PC-3 (cell line): ENCODE measurements at regions not wholly inside any gene's neighbourhood (a gene's known extent, or its start where the extent isn't known, plus 50 kb on each side); places are given as distances from the start of the nearest gene placed in this dataset.

Experiments used
- ATAC-seq: fragments of 200-7000 bp; cut with Tn5 transposase; 2 replicates; pipeline ENCODE4 v1.9.1; 2020; ENCODE audit warnings: mild to moderate bottlenecking, moderate library complexity
- BruUV-seq: library from RNA; stranded (reverse); fragments of 400-500 nt; replicated peaks from 2 replicates; lab custom pipeline; 2021; lab: Mats Ljungman, UMichigan
- CTCF ChIA-PET: fragments of 300-600 bp; sonication (Branson Sonifier 250); formaldehyde crosslinking; loops from one replicate; lab custom pipeline; 2022; ENCODE audit warnings: antibody characterized with exemption; lab: Charles Lee
- POLR2A ChIA-PET: fragments of 300-600 bp; sonication (Branson Sonifier 250); formaldehyde crosslinking; loops from one replicate; lab custom pipeline; 2022; ENCODE audit warnings: antibody characterized with exemption; ENCODE audit not compliant: unreplicated experiment; lab: Charles Lee
- DNase-seq: peaks from one replicate; pipeline ENCODE4 v3.0.0-alpha.2; 2015
- H2AFZ ChIP-seq: fragments of 300-600 bp; sonication (generic); 2 replicates; pipeline ENCODE4 v1.6.0; 2016; ENCODE audit warnings: antibody characterized with exemption, low read length
- H3F3A ChIP-seq: fragments of 300-600 bp; sonication (generic); one replicate; pipeline ENCODE4 v1.6.0; 2017; ENCODE audit warnings: antibody characterized with exemption, low read length, control low read depth, mild to moderate bottlenecking; ENCODE audit not compliant: unreplicated experiment
- H3K27ac ChIP-seq: fragments of 300-600 bp; sonication (generic); 2 replicates; pipeline ENCODE4 v1.5.1; 2016; ENCODE audit warnings: mild to moderate bottlenecking, low read length
- H3K27me3 ChIP-seq: fragments of 300-600 bp; sonication (generic); 2 replicates; pipeline ENCODE4 v1.6.1; 2016; ENCODE audit warnings: low read length, mixed read lengths
- H3K36me3 ChIP-seq: fragments of 300-600 bp; sonication (generic); 2 replicates; pipeline ENCODE4 v1.6.1; 2016; ENCODE audit warnings: low read depth, mixed run types, low read length, mixed read lengths
- H3K4me1 ChIP-seq: fragments of 300-600 bp; sonication (generic); 2 replicates; pipeline ENCODE4 v1.5.1; 2016; ENCODE audit warnings: low read length; ENCODE audit not compliant: insufficient read depth
- H3K4me2 ChIP-seq: fragments of 300-600 bp; sonication (generic); 2 replicates; pipeline ENCODE4 v1.6.0; 2016; ENCODE audit warnings: low read length
- H3K4me3 ChIP-seq: fragments of 300-600 bp; sonication (generic); 2 replicates; pipeline ENCODE4 v1.5.1; 2016; ENCODE audit warnings: mild to moderate bottlenecking, low read length, mixed read lengths
- H3K79me2 ChIP-seq: fragments of 300-600 bp; sonication (generic); 2 replicates; pipeline ENCODE4 v1.6.1; 2017; ENCODE audit warnings: low read length, mixed read lengths
- H3K9ac ChIP-seq: fragments of 300-600 bp; sonication (generic); 2 replicates; pipeline ENCODE4 v1.6.0; 2016; ENCODE audit warnings: mild to moderate bottlenecking, low read length
- H3K9me2 ChIP-seq: fragments of 300-600 bp; sonication (generic); replicated peaks from 2 replicates; pipeline ENCODE4 v1.6.1; 2016; ENCODE audit warnings: mixed run types, low read length, mixed read lengths
- H3K9me3 ChIP-seq: fragments of 300-600 bp; sonication (generic); 2 replicates; pipeline ENCODE4 v1.6.1; 2016; ENCODE audit warnings: low read length, mixed read lengths
- H4K20me1 ChIP-seq: fragments of 300-600 bp; sonication (generic); 2 replicates; pipeline ENCODE4 v1.6.1; 2016; ENCODE audit warnings: low read length, mixed read lengths
- CTCF ChIP-seq: fragments of 300-600 bp; sonication (generic); conservative IDR thresholded peaks from 2 replicates; pipeline ENCODE4 v1.5.1; 2017; ENCODE audit warnings: antibody characterized with exemption, low read depth, mild to moderate bottlenecking, low read length
- EZH2 ChIP-seq: fragments of 300-600 bp; sonication (generic); IDR thresholded peaks from one replicate; pipeline ENCODE4 v1.6.1; 2017; ENCODE audit warnings: antibody characterized with exemption, mild to moderate bottlenecking, low read length; ENCODE audit not compliant: unreplicated experiment
- EZH2phosphoT487 ChIP-seq: fragments of 300-600 bp; sonication (generic); IDR thresholded peaks from 2 replicates; pipeline ENCODE4 v1.6.1; 2018; ENCODE audit warnings: mild to moderate bottlenecking, antibody characterized with exemption, low read length, borderline replicate concordance
- intact Hi-C: fragments of 100-400 bp; cut with micrococcal nuclease; formaldehyde crosslinking; loops from 2 replicates; pipeline ENCODE4 v1.9.0; 2023

GRCh38 chr5:135753990-135754389, 80.5 kb upstream of the SLC25A48 start:
- Histone ChIP-seq H3K9me2 (no peaks in the 10 kb centered on the region), H3F3A (no peaks in the 10 kb centered on the region), H3K79me2 (no peaks in the 10 kb centered on the region), H3K4me1 (no peaks in the 10 kb centered on the region), H3K9me3 (no peaks in the 10 kb centered on the region), H3K27me3 (peaks cover 11% of the 10 kb centered on the region), H3K4me2 (no peak overlapping the region), H3K9ac (no peak overlapping the region), H2AFZ (no peak overlapping the region), H3K27ac (no peak overlapping the region), H3K36me3 (no peaks in the 10 kb centered on the region), H4K20me1 (no peaks in the 10 kb centered on the region), H3K4me3 (no peak overlapping the region)
- TF ChIP-seq EZH2 (no peak), CTCF (no peak), EZH2phosphoT487 (no peak)
- ChIA-PET CTCF (no interaction called here), POLR2A (no interaction called here)
- no peak for ATAC-seq
- intact Hi-C loops, result no loop called here
- no peak for DNase-seq
- BruUV-seq, result no TSS peak

- peaks cover 6% of the 10 kb centered on the region for H3K27me3 ChIP-seq
- H3K9me3 ChIP-seq, result no peaks in the 10 kb centered on the region
- DNase-seq (no peak), ATAC-seq (no peak)
- H3K4me2 ChIP-seq, result no peak overlapping the region
- no peaks in the 10 kb centered on the region for H3F3A ChIP-seq
- intact Hi-C loops, result no loop called here
- no peak overlapping the region for H2AFZ ChIP-seq
- CTCF ChIA-PET, result no interaction called here
- no peaks in the 10 kb centered on the region for H3K36me3 ChIP-seq
- no peaks in the 10 kb centered on the region for H4K20me1 ChIP-seq
- no TSS peak for BruUV-seq
- no peaks in the 10 kb centered on the region for H3K4me1 ChIP-seq
- H3K27ac ChIP-seq, result no peak overlapping the region
- H3K9ac ChIP-seq, result no peak overlapping the region
- POLR2A ChIA-PET, result no interaction called here
- TF ChIP-seq CTCF (peak; percentile 30; the same call in 1 of the 2 replicates), EZH2 (no peak)
- H3K9me2 ChIP-seq, result no peaks in the 10 kb centered on the region
- H3K79me2 ChIP-seq, result no peaks in the 10 kb centered on the region
- H3K4me3 ChIP-seq, result no peak overlapping the region
Measured at GRCh38 chr5:135750506-135750905, 84.0 kb upstream of the SLC25A48 start.

- no peak for DNase-seq
- Histone ChIP-seq H3K79me2 (no peaks in the 10 kb centered on the region), H3K27me3 (no peaks in the 10 kb centered on the region; the same call in 1 of the 2 replicates), H3K36me3 (no peaks in the 10 kb centered on the region), H3K9me2 (no peaks in the 10 kb centered on the region), H2AFZ (no peak overlapping the region), H3K9ac (no peak overlapping the region), H3K9me3 (no peaks in the 10 kb centered on the region), H4K20me1 (no peaks in the 10 kb centered on the region), H3F3A (no peaks in the 10 kb centered on the region), H3K4me3 (no peak overlapping the region), H3K4me1 (no peaks in the 10 kb centered on the region), H3K27ac (no peak overlapping the region), H3K4me2 (no peak overlapping the region)
- no peak for ATAC-seq
- no peak for TF ChIP-seq EZH2phosphoT487
- TF ChIP-seq CTCF, result no peak
- CTCF ChIA-PET, result no interaction called here
- BruUV-seq, result no TSS peak
- intact Hi-C loops, result no loop called here
- POLR2A ChIA-PET, result no interaction called here
Measured at GRCh38 chr5:135747824-135748223, 86.6 kb upstream of the SLC25A48 start.
